Coronary artery (tissue), 2 donors: ENCODE measurements at regions not wholly inside any gene's neighbourhood (a gene's known extent, or its start where the extent isn't known, plus 50 kb on each side); places are given as distances from the start of the nearest gene placed in this dataset.

Experiments used
- DNase-seq: peaks from one replicate; pipeline ENCODE4 v3.0.0-alpha.2; 2017; ENCODE audit warnings: low spot score
- H3K27ac ChIP-seq, 2 donors: fragments of 200-600 bp; sonication (generic); one replicate each; pipeline ENCODE4 v1.5.1; 2016 to 2019
- H3K4me3 ChIP-seq: fragments of 200-600 bp; sonication (generic); 2 replicates; pipeline ENCODE4 v1.5.1; 2016; ENCODE audit warnings: mild to moderate bottlenecking, moderate library complexity
- CTCF ChIP-seq: fragments of 200-600 bp; sonication (generic); IDR thresholded peaks from one replicate; pipeline ENCODE4 v1.5.1; 2019; ENCODE audit warnings: antibody characterized with exemption

- DNase-seq = no peak
- no peak for TF ChIP-seq CTCF
- H3K27ac ChIP-seq = no peak overlapping the region
- H3K4me3 ChIP-seq = no peak overlapping the region
Measured at GRCh38 chr10:81784111-81784597, 90.8 kb upstream of the NRG3 start.

GRCh38 chr10:81792729-81793128, 82.3 kb upstream of the NRG3 start:
- Histone ChIP-seq H3K27ac (no peak overlapping the region), H3K4me3 (no peak overlapping the region)
- no peak for DNase-seq
- TF ChIP-seq CTCF = no peak

DNA sequence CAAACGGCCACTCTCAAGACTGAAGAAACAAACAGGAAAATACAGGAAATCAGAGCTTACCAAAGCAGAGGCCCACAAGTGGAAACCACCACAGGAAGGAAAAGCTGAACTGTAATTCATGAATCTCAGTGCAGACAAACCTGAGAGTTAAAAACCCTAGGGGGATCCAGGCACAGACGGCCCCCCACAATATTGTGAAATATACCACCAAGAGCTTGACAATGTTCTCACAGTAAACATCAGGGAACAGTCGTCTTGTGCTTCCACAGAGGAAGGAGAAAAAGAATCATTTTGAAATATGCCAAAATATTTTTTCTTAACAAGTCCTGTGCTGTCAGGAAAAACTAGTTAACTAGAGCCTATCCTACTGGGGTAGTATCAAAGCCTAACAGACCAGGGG, 68.2 kb upstream of the NRG3 start:
- no peak overlapping the region for H3K27ac ChIP-seq
- no peak for TF ChIP-seq CTCF

GRCh38 chr10:81814842-81815241, 60.2 kb upstream of the NRG3 start:
- TF ChIP-seq CTCF = no peak
- Histone ChIP-seq H3K4me3 (no peak overlapping the region), H3K27ac (no peak overlapping the region)
- no peak for DNase-seq

More for the DNA sequence above, 68.2 kb upstream of the NRG3 start:
- no peak for DNase-seq
- H3K4me3 ChIP-seq = no peak overlapping the region

DNA sequence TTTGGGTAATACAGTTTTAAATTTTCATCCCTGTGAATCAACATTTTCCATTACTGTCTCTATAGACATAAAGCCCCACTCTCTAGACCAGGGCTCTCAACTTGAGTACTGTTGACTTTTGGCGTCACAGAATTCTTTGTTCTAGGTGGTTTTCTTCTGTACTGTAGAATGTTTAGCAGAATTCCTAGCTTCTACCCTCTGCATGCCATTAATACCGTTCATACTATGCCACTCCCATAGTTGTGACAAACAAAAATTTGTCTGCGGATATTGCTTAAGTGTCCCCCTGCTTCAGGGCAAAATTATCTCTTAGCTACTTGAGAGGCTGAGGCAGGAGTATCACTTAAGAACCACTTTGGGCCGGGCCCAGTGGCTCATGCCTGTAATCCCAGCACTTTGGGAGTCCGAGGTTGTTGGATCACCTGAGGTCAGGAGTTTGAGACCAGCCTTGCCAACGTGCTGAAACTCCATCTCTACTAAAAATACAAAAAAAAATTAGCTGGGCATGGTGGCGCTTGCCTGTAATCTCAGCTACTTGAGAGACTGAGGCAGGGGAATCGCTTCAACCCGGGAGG, 57.3 kb upstream of the NRG3 start:
- Histone ChIP-seq H3K27ac (no peak overlapping the region), H3K4me3 (no peak overlapping the region)
- no peak for TF ChIP-seq CTCF
- no peak for DNase-seq

DNA sequence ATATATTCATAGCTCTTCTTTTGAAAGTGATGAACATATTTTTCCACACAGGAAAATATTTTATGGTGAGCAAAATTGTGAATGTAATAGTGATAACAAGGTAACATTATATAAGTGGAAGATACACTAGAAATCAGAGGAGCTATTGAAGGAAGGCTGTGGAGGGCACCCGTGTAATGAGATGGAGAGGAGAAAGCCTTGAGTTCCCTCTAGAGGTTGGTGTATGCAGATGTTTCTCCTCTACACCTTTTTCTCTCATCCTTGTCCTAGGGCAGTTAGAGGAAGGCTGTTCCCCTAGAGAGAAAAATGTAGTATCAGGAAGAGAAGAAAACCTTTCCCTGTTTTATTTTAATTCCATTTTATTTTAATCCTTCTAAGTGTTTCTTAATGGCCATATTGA, 54.6 kb upstream of the NRG3 start:
- Histone ChIP-seq H3K27ac (no peak overlapping the region), H3K4me3 (no peak overlapping the region)
- DNase-seq = no peak
- no peak for TF ChIP-seq CTCF
